ENCODE measurements at regions not wholly inside any gene's neighbourhood (a gene's known extent, or its start where the extent isn't known, plus 50 kb on each side); places are given as distances from the start of the nearest gene placed in this dataset. TPM values are rescaled to one million over a fixed set of nuclear protein-coding genes. Genes with fewer than 3 reads are reported as not detected.

Small RNA genes in the stretch of these regions (small RNA-seq; reads per million reads assigned to genes)
- gene MIR147A, result not detected

Data from skeletal muscle satellite cell (primary cell).